NT2/D1 (cell line): ENCODE measurements at regions not wholly inside any gene's neighbourhood (a gene's known extent, or its start where the extent isn't known, plus 50 kb on each side); places are given as distances from the start of the nearest gene placed in this dataset.

Experiments
- DNase-seq: peaks from one replicate; pipeline ENCODE4 v3.0.0-alpha.2; 2011; ENCODE audit warnings: low read depth, low spot score
- H3K27me3 ChIP-seq: 2 replicates; pipeline ENCODE4 v1.6.0; 2011; ENCODE audit warnings: mild to moderate bottlenecking; ENCODE audit not compliant: insufficient read length, insufficient read depth
- H3K36me3 ChIP-seq: 2 replicates; pipeline ENCODE4 v1.6.1; 2011; ENCODE audit warnings: mild to moderate bottlenecking, low read length, mixed read lengths; ENCODE audit not compliant: insufficient read depth, insufficient read length
- H3K4me1 ChIP-seq: 2 replicates; pipeline ENCODE4 v1.5.1; 2011; ENCODE audit not compliant: insufficient read depth, insufficient read length
- H3K4me3 ChIP-seq: 2 replicates; pipeline ENCODE4 v1.5.1; 2011; ENCODE audit warnings: low read depth; ENCODE audit not compliant: insufficient read length
- H3K9ac ChIP-seq: 2 replicates; pipeline ENCODE4 v1.6.0; 2011; ENCODE audit warnings: low read depth; ENCODE audit not compliant: insufficient read length
- H3K9me3 ChIP-seq: 2 replicates; pipeline ENCODE4 v1.5.1; 2011; ENCODE audit warnings: mild to moderate bottlenecking, low read length; ENCODE audit not compliant: insufficient read depth
- SUZ12 ChIP-seq: IDR thresholded peaks from 2 replicates; pipeline ENCODE4 v1.6.1; 2011; ENCODE audit not compliant: insufficient read length, insufficient read depth; ENCODE audit errors: extremely low read depth
- YY1 ChIP-seq: IDR thresholded peaks from 2 replicates; pipeline ENCODE4 v1.6.1; 2011; ENCODE audit not compliant: insufficient read length, insufficient read depth
- ZNF274 ChIP-seq: IDR thresholded peaks from 2 replicates; pipeline ENCODE4 v1.6.1; 2011; ENCODE audit warnings: mild to moderate bottlenecking, low read depth, low read length

DNA sequence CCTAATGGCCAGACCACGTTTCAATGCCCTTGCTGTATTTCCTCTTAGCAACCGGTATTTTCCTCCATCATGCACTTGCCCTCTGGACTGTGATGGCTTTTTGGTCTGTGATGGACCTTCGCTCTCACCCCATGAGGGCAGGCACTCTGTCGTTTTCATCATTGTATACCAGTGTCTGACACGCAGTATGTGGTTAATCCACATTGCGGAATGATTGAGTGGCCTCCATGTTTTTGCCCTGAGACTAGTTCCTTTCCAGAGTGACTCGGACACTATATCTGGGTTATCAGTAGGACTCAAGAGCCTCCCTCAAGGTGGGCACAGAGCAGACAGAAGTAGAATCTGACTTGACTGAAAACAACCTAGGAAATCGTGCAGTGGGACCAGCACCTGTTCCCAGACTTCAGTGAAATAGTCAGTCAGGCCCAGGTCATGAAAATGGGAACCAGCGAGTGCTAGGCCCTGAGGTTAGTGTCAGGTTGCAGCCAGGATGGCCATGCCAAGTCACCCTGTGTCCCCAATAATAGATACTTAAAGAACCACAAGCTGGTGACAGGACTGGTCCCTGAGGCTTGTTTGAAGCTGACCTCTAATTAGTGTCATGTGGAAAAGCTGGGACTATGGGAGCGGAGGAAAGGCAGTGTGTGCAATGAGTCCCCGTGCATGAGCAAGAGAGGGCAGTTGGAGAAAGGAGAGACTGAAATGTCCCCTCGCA, 464.7 kb downstream of the INSC start:
- H3K27me3 ChIP-seq: no peaks in the 10 kb centered on the region
- no peak overlapping the region for H3K4me3 ChIP-seq
- no peak for TF ChIP-seq SUZ12
- TF ChIP-seq ZNF274: no peak
- no peak for TF ChIP-seq YY1
- DNase-seq: no peak
- H3K36me3 ChIP-seq: no peaks in the 10 kb centered on the region
- H3K9ac ChIP-seq: no peak overlapping the region
- H3K9me3 ChIP-seq: no peaks in the 10 kb centered on the region
- no peaks in the 10 kb centered on the region for H3K4me1 ChIP-seq

GRCh38 chr11:15580056-15580774, 465.5 kb downstream of the INSC start:
- H3K36me3 ChIP-seq: no peaks in the 10 kb centered on the region
- H3K4me1 ChIP-seq: no peaks in the 10 kb centered on the region
- TF ChIP-seq ZNF274 (no peak), YY1 (no peak), SUZ12 (no peak)
- no peaks in the 10 kb centered on the region for H3K27me3 ChIP-seq
- no peak overlapping the region for H3K9ac ChIP-seq
- no peaks in the 10 kb centered on the region for H3K9me3 ChIP-seq
- H3K4me3 ChIP-seq: no peak overlapping the region
- DNase-seq: no peak

- H3K4me3 ChIP-seq: no peak overlapping the region
- TF ChIP-seq ZNF274: no peak
- TF ChIP-seq YY1: no peak
- TF ChIP-seq SUZ12: no peak
- no peak for DNase-seq
- no peak overlapping the region for H3K9ac ChIP-seq
- no peaks in the 10 kb centered on the region for H3K9me3 ChIP-seq
- H3K27me3 ChIP-seq: no peaks in the 10 kb centered on the region
- no peaks in the 10 kb centered on the region for H3K36me3 ChIP-seq
- H3K4me1 ChIP-seq: no peaks in the 10 kb centered on the region
Measured at GRCh38 chr11:15580775-15581095, 466.0 kb downstream of the INSC start.

DNA sequence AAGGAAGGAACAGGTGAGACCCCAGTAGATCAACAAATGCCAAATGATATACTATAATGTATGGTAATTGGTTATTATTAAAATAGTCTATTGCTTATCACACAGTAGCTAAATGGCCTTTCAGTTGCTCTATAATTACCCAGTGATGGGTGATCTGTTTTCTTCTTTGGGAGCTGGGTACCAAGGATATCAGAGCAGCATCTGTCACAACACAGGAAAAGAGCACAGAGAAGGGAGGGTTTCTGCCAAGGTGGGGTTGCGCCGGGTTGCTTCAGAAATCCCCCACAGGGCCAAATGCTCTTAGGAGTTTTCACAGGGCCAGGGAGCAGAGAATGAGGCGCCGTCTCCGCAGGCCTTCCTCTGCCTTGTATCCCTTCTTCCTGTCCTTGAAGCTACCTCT, 469.4 kb downstream of the INSC start:
- DNase-seq: no peak
- Histone ChIP-seq H3K4me1 (no peaks in the 10 kb centered on the region), H3K9ac (no peak overlapping the region), H3K4me3 (no peak overlapping the region), H3K27me3 (no peaks in the 10 kb centered on the region), H3K9me3 (no peaks in the 10 kb centered on the region), H3K36me3 (no peaks in the 10 kb centered on the region)
- no peak for TF ChIP-seq YY1
- TF ChIP-seq SUZ12: no peak
- TF ChIP-seq ZNF274: no peak

- no peak for TF ChIP-seq SUZ12
- no peak for TF ChIP-seq YY1
- no peak for TF ChIP-seq ZNF274
- no peaks in the 10 kb centered on the region for H3K36me3 ChIP-seq
- no peak overlapping the region for H3K9ac ChIP-seq
- H3K4me3 ChIP-seq: no peak overlapping the region
- DNase-seq: no peak
- H3K4me1 ChIP-seq: no peaks in the 10 kb centered on the region
- H3K27me3 ChIP-seq: no peaks in the 10 kb centered on the region
- no peaks in the 10 kb centered on the region for H3K9me3 ChIP-seq
Measured at GRCh38 chr11:15585602-15586331, 471.0 kb downstream of the INSC start.

- Histone ChIP-seq H3K9ac (no peak overlapping the region), H3K27me3 (no peaks in the 10 kb centered on the region), H3K4me1 (no peaks in the 10 kb centered on the region), H3K9me3 (no peaks in the 10 kb centered on the region), H3K36me3 (no peaks in the 10 kb centered on the region), H3K4me3 (no peak overlapping the region)
- DNase-seq: no peak
- no peak for TF ChIP-seq ZNF274
- no peak for TF ChIP-seq SUZ12
- TF ChIP-seq YY1: no peak
Measured at GRCh38 chr11:15586741-15587473, 472.2 kb downstream of the INSC start.

GRCh38 chr11:15589070-15589626, 474.4 kb downstream of the INSC start:
- Histone ChIP-seq H3K9me3 (no peaks in the 10 kb centered on the region), H3K27me3 (no peaks in the 10 kb centered on the region), H3K9ac (no peak overlapping the region), H3K36me3 (no peaks in the 10 kb centered on the region), H3K4me3 (no peak overlapping the region), H3K4me1 (no peaks in the 10 kb centered on the region)
- no peak for TF ChIP-seq YY1
- DNase-seq: no peak
